GM19395 (cell line): ENCODE measurements at regions not wholly inside any gene's neighbourhood (a gene's known extent, or its start where the extent isn't known, plus 50 kb on each side); places are given as distances from the start of the nearest gene placed in this dataset.

Experiments
- ATAC-seq: cut with Tn5 transposase; IDR thresholded peaks from one replicate; pipeline ENCODE4 v1.9.1; 2021; ENCODE audit warnings: mild to moderate bottlenecking, moderate library complexity; ENCODE audit not compliant: unreplicated experiment

- ATAC-seq = no peak
Observed at GRCh38 chr10:113402602-113403001, 150.3 kb upstream of the HABP2 start.

GRCh38 chr10:113407218-113407617, 145.6 kb upstream of the HABP2 start:
- ATAC-seq = no peak

DNA sequence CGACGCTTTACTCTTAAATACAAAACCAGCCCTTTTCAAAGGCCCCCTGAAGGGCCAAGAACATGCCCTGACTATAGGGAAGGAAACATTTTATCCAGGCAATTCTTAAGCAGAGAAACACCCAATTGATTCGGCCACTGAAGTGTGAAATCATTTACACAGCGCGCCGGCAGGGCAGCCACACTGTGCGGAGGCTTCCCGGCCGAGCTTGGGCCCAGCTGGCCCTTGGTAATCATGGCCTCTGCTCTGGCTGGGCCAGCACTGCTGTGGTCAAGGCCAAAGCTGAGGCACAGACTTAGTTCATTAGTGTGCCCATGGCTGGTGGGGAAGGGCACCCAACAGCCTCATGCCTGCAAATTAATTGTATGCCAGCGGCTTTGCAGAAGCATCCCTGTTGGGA, 143.7 kb upstream of the HABP2 start:
- ATAC-seq = no peak

DNA sequence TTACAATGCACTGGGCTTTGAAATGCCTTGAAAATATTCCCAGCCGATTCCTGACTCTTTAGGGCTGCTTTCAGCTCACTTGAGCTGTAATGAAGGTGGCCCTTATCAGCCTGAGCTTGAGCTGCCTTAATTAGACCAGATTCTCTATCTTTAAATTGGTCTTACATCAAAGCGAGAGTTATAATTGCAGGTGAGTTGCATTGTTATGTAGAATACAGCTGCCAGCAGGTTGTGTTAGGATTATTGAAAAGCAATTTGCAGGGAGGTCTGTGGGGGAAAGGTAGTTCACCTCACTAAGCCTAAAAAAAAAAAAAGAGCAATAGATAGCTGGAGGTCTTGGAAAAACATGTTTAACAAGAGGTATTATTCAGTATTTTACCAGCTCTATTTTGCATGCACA, 142.2 kb upstream of the HABP2 start:
- no peak for ATAC-seq

- no peak for ATAC-seq
Observed at GRCh38 chr10:113411456-113411855, 141.4 kb upstream of the HABP2 start.

DNA sequence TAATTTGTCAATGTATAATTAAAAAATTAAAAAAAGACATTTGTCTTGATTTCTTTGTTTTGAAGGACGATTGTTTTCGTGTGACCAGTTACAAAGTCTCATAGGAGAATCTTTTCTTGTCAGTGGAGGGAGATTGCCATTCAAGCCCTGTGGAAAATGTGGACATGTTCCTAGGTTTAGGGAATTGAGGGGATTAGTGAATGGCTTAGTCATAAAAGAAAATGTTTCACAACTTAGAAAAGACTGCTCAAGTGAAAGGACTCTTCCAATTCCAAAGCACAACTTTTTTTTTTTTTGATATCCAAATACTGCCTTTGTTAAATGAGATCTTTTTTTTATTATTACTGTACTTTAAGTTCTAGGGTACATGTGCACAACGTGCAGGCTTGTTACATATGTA, 140.7 kb upstream of the HABP2 start:
- ATAC-seq = no peak

DNA sequence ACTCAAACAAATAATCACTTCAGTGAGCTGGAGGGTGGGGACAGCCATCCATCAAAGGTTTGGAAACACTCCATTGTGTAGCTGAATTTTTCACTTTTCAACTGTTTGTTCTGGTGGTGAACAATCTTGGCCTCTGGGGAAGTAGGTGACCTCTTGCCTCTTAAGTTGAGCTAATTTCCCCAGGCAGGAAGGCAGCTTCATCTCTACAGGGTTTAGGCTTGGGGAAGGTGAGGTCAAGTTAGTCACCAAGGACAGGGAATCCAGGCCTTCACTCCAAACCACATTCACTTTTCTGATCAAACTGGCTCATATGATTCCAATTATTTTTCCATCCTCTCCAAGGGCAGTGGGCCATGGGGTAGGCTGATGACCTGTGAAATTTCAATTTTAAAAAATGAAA, 138.3 kb upstream of the HABP2 start:
- no peak for ATAC-seq

DNA sequence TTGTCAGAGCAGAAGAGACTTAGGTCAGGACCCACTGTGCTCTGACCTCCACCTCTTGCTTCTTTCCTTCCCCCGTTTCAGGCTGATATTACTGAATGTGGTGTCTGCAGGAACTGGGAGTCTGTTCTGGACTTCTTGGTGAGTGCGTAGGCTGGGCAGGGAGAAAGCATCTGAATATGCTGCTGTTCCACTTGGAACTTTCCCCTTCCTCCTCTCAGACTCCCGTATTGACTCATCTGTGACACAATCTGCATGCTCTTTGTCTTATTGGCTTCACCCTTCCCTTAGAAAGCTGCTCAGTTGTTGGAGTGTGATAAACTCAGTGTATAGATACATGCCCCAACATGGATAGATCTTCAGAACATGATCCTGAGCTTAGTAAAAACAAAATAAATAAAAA, 137.6 kb upstream of the HABP2 start:
- ATAC-seq = no peak

GRCh38 chr10:113420057-113420732, 132.7 kb upstream of the HABP2 start:
- no peak for ATAC-seq

- no peak for ATAC-seq
Observed at GRCh38 chr10:113420733-113421675, 131.8 kb upstream of the HABP2 start.

GRCh38 chr10:113422371-113422770, 130.5 kb upstream of the HABP2 start:
- ATAC-seq = no peak

GRCh38 chr10:113423981-113424721, 128.7 kb upstream of the HABP2 start:
- no peak for ATAC-seq

GRCh38 chr10:113425008-113425407, 127.8 kb upstream of the HABP2 start:
- ATAC-seq = no peak

- no peak for ATAC-seq
Observed at GRCh38 chr10:113425541-113425951, 127.3 kb upstream of the HABP2 start.

DNA sequence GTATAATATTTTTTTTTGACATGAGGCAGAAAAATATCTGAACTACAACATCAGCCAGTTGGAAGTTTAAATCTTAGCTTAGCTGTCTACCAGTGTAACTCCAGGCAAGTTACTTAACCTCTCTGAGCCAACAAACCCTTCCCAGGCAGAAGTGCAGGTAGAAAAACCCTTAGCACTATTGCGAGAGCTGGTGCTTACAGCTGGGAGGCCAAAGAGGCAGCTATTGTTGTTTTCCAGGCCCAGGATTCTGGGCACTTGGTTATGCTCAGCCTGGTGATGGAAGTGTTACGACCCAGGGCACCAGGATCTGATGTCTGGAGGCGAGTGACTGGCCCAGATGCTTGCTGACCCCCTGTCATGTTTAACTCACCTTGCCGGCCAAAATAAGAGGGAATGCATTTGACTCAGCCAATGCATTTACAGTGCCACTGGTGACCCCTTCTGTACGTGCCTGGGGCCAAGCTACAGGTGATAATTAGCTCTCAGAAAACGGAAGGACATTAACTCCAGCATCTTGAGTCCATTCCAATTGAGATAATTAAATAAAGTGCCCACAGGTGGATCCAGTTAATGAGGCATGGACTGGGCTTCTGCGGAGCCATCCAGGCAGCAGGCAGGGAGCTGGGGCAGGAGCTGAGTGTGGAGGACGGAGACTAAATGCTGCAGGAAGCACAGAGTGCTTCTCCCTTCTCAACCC, 126.5 kb upstream of the HABP2 start:
- ATAC-seq = no peak

DNA sequence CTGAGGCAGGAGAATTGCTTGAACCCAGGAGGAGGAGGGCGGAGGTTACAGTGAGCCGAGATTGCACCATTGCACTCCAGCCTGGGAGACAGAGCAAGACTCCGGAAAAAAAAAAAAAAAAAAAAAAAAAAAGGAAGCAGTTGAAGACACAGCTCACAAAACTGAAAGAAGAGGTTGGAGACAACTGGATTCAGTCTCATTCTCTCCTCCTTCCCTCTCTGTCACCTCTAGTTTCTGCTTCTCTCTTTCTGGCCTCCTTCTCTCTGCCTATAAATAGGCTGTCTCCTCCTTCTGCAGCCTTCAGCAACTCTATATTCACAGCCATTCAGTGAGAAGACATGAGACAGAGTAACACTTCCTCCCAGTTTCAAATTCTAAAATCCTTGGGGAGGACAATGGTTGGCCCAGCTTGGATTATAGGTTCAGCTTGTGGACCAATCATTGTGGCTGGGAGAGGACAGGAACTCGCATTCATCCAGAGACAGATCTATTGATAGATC, 125.6 kb upstream of the HABP2 start:
- no peak for ATAC-seq

- ATAC-seq = no peak
Observed at GRCh38 chr10:113427811-113428558, 124.9 kb upstream of the HABP2 start.

GRCh38 chr10:113430634-113431397, 122.0 kb upstream of the HABP2 start:
- no peak for ATAC-seq
